Activated T-helper 17 cell treated with anti-CD3 and anti-CD28 coated beads, Interleukin-2, amount 50 U/mL, for 72 hours (primary cell): ENCODE measurements at regions not wholly inside any gene's neighbourhood (a gene's known extent, or its start where the extent isn't known, plus 50 kb on each side); places are given as distances from the start of the nearest gene placed in this dataset.

Experiments
- ATAC-seq: fragments of 150-1000 bp; cut with Tn5 transposase; replicated peaks from 2 replicates; pipeline ENCODE4 v1.10.0; 2021; ENCODE audit warnings: mild to moderate bottlenecking, moderate library complexity
- H3K27ac Mint-ChIP-seq: one replicate; pipeline ENCODE4 v1.8.0; 2022; ENCODE audit warnings: mixed read lengths
- H3K27me3 Mint-ChIP-seq: one replicate; pipeline ENCODE4 v1.8.0; 2022; ENCODE audit warnings: mixed read lengths
- H3K36me3 Mint-ChIP-seq: one replicate; pipeline ENCODE4 v1.8.0; 2022; ENCODE audit warnings: low read depth, mild to moderate bottlenecking, mixed read lengths
- H3K4me1 Mint-ChIP-seq: one replicate; pipeline ENCODE4 v1.8.0; 2022; ENCODE audit warnings: mixed read lengths
- H3K4me3 Mint-ChIP-seq: one replicate; pipeline ENCODE4 v1.8.0; 2022; ENCODE audit warnings: mild to moderate bottlenecking, mixed read lengths
- H3K9me3 Mint-ChIP-seq: one replicate; pipeline ENCODE4 v1.8.0; 2022; ENCODE audit warnings: mixed read lengths

GRCh38 chr1:30257742-30258380 is 465.5 kb downstream of the MATN1 start:
- H3K9me3 Mint-ChIP-seq, result peaks cover 6% of the 10 kb centered on the region

GRCh38 chr1:30257322-30257721 is 466.1 kb downstream of the MATN1 start:
- no peak for ATAC-seq

More at GRCh38 chr1:30257742-30258380, 465.5 kb downstream of the MATN1 start:
- no peaks in the 10 kb centered on the region for H3K36me3 Mint-ChIP-seq
- peaks cover 16% of the 10 kb centered on the region for H3K27me3 Mint-ChIP-seq
- no peaks in the 10 kb centered on the region for H3K4me1 Mint-ChIP-seq
- ATAC-seq, result no peak
- no peak overlapping the region for H3K27ac Mint-ChIP-seq
- H3K4me3 Mint-ChIP-seq, result no peak overlapping the region

GRCh38 chr1:30256911-30257310 is 466.5 kb downstream of the MATN1 start:
- no peak overlapping the region for H3K27ac Mint-ChIP-seq
- no peak for ATAC-seq
- peaks cover 6% of the 10 kb centered on the region for H3K9me3 Mint-ChIP-seq
- no peaks in the 10 kb centered on the region for H3K4me1 Mint-ChIP-seq
- no peaks in the 10 kb centered on the region for H3K36me3 Mint-ChIP-seq
- H3K4me3 Mint-ChIP-seq, result no peak overlapping the region
- peaks cover 19% of the 10 kb centered on the region for H3K27me3 Mint-ChIP-seq

More at GRCh38 chr1:30257322-30257721, 466.1 kb downstream of the MATN1 start:
- Mint-ChIP-seq H3K4me3 (no peak overlapping the region), H3K4me1 (no peaks in the 10 kb centered on the region), H3K36me3 (no peaks in the 10 kb centered on the region), H3K27me3 (peaks cover 16% of the 10 kb centered on the region), H3K27ac (no peak overlapping the region), H3K9me3 (peaks cover 6% of the 10 kb centered on the region)

GRCh38 chr1:30255111-30255724 is 468.2 kb downstream of the MATN1 start:
- ATAC-seq, result no peak
- no peak overlapping the region for H3K4me3 Mint-ChIP-seq

GRCh38 chr1:30253807-30254440 is 469.5 kb downstream of the MATN1 start:
- no peaks in the 10 kb centered on the region for H3K36me3 Mint-ChIP-seq
- no peak overlapping the region for H3K27ac Mint-ChIP-seq
- no peaks in the 10 kb centered on the region for H3K4me1 Mint-ChIP-seq
- no peaks in the 10 kb centered on the region for H3K9me3 Mint-ChIP-seq
- no peak for ATAC-seq
- H3K27me3 Mint-ChIP-seq, result peaks cover 30% of the 10 kb centered on the region
- H3K4me3 Mint-ChIP-seq, result no peak overlapping the region

More at GRCh38 chr1:30255111-30255724, 468.2 kb downstream of the MATN1 start:
- H3K36me3 Mint-ChIP-seq, result no peaks in the 10 kb centered on the region
- H3K4me1 Mint-ChIP-seq, result no peaks in the 10 kb centered on the region
- no peak overlapping the region for H3K27ac Mint-ChIP-seq
- H3K27me3 Mint-ChIP-seq, result peaks cover 30% of the 10 kb centered on the region
- H3K9me3 Mint-ChIP-seq, result no peaks in the 10 kb centered on the region

- Mint-ChIP-seq H3K27me3 (peaks cover 30% of the 10 kb centered on the region), H3K4me3 (no peak overlapping the region), H3K9me3 (no peaks in the 10 kb centered on the region), H3K4me1 (no peaks in the 10 kb centered on the region), H3K36me3 (no peaks in the 10 kb centered on the region), H3K27ac (no peak overlapping the region)
- ATAC-seq, result no peak
These were observed 470.0 kb downstream of the MATN1 start for GRCh38 chr1:30253361-30253760.

- H3K9me3 Mint-ChIP-seq, result no peaks in the 10 kb centered on the region
- H3K4me1 Mint-ChIP-seq, result no peaks in the 10 kb centered on the region
- no peak overlapping the region for H3K27ac Mint-ChIP-seq
- H3K27me3 Mint-ChIP-seq, result peaks cover 30% of the 10 kb centered on the region
- no peaks in the 10 kb centered on the region for H3K36me3 Mint-ChIP-seq
- H3K4me3 Mint-ChIP-seq, result no peak overlapping the region
- ATAC-seq, result no peak
These were observed 472.2 kb downstream of the MATN1 start for GRCh38 chr1:30250984-30251850.

GRCh38 chr1:30250338-30250983 is 472.9 kb downstream of the MATN1 start:
- Mint-ChIP-seq H3K4me1 (no peaks in the 10 kb centered on the region), H3K27me3 (peaks cover 27% of the 10 kb centered on the region), H3K27ac (no peak overlapping the region), H3K9me3 (no peaks in the 10 kb centered on the region), H3K36me3 (no peaks in the 10 kb centered on the region), H3K4me3 (no peak overlapping the region)
- ATAC-seq, result no peak

GRCh38 chr1:30249446-30250337 is 473.7 kb downstream of the MATN1 start:
- Mint-ChIP-seq H3K27ac (no peak overlapping the region), H3K36me3 (no peaks in the 10 kb centered on the region), H3K4me3 (no peak overlapping the region), H3K27me3 (peaks cover 26% of the 10 kb centered on the region), H3K4me1 (no peaks in the 10 kb centered on the region), H3K9me3 (no peaks in the 10 kb centered on the region)
- no peak for ATAC-seq

- ATAC-seq, result no peak
- H3K27me3 Mint-ChIP-seq, result peaks cover 24% of the 10 kb centered on the region
- no peak overlapping the region for H3K27ac Mint-ChIP-seq
- H3K4me1 Mint-ChIP-seq, result no peaks in the 10 kb centered on the region
- no peaks in the 10 kb centered on the region for H3K36me3 Mint-ChIP-seq
- H3K9me3 Mint-ChIP-seq, result no peaks in the 10 kb centered on the region
- no peak overlapping the region for H3K4me3 Mint-ChIP-seq
These were observed 474.6 kb downstream of the MATN1 start for GRCh38 chr1:30248774-30249173.

- H3K36me3 Mint-ChIP-seq, result no peaks in the 10 kb centered on the region
- no peak overlapping the region for H3K27ac Mint-ChIP-seq
- no peaks in the 10 kb centered on the region for H3K4me1 Mint-ChIP-seq
- H3K4me3 Mint-ChIP-seq, result no peak overlapping the region
- H3K9me3 Mint-ChIP-seq, result no peaks in the 10 kb centered on the region
- no peak for ATAC-seq
- peaks cover 20% of the 10 kb centered on the region for H3K27me3 Mint-ChIP-seq
These were observed 475.0 kb downstream of the MATN1 start for GRCh38 chr1:30248373-30248772.

- no peak for ATAC-seq
- Mint-ChIP-seq H3K9me3 (no peaks in the 10 kb centered on the region), H3K4me1 (no peaks in the 10 kb centered on the region), H3K27me3 (peaks cover 17% of the 10 kb centered on the region), H3K36me3 (no peaks in the 10 kb centered on the region), H3K4me3 (no peak overlapping the region), H3K27ac (no peak overlapping the region)
These were observed 478.6 kb downstream of the MATN1 start for GRCh38 chr1:30244801-30245200.

- H3K27ac Mint-ChIP-seq, result no peak overlapping the region
- no peaks in the 10 kb centered on the region for H3K9me3 Mint-ChIP-seq
- no peaks in the 10 kb centered on the region for H3K4me1 Mint-ChIP-seq
- H3K4me3 Mint-ChIP-seq, result no peak overlapping the region
- peaks cover 22% of the 10 kb centered on the region for H3K27me3 Mint-ChIP-seq
- ATAC-seq, result no peak
- H3K36me3 Mint-ChIP-seq, result no peaks in the 10 kb centered on the region
These were observed 480.5 kb downstream of the MATN1 start for GRCh38 chr1:30242722-30243457.
